B cell (primary cell): ENCODE measurements at regions not wholly inside any gene's neighbourhood (a gene's known extent, or its start where the extent isn't known, plus 50 kb on each side); places are given as distances from the start of the nearest gene placed in this dataset.

Experiments used
- ATAC-seq: fragments of 200-7000 bp; cut with Tn5 transposase; one replicate; pipeline ENCODE4 v1.10.0; 2021; ENCODE audit warnings: low read depth, mild to moderate bottlenecking, moderate number of reproducible peaks, moderate library complexity
- CTCF ChIA-PET: fragments of 350-600 bp; sonication (Branson Sonifier 250); formaldehyde crosslinking; loops from one replicate; lab custom pipeline; 2021; ENCODE audit warnings: antibody characterized with exemption, inconsistent platforms; lab: Charles Lee
- POLR2A ChIA-PET: fragments of 350-600 bp; sonication (Branson Sonifier 250); formaldehyde crosslinking; loops from one replicate; lab custom pipeline; 2021; ENCODE audit warnings: antibody characterized with exemption; lab: Charles Lee
- DNase-seq: peaks from one replicate; pipeline ENCODE4 v3.0.0; 2013
- H2AFZ ChIP-seq: 2 replicates; pipeline ENCODE4 v1.6.1; 2012; ENCODE audit warnings: mild to moderate bottlenecking, low read depth, low read length; ENCODE audit not compliant: insufficient read depth, poor library complexity, severe bottlenecking
- H3K27ac ChIP-seq, 2 donors: 1 replicate in 1 of 2; 2 replicates in 1 of 2; pipeline ENCODE4 v1.5.1; 2012 to 2013; ENCODE audit warnings: low read length in 2 of 2, mild to moderate bottlenecking in 2 of 2, moderate library complexity in 1 of 2
- H3K27me3 ChIP-seq, 4 experiments: fragments of 200-600 bp in 1 of 4; sonication (generic) in 1 of 4; replicated peaks in 1 of 4; 1 replicate in 2 of 4; 2 replicates in 2 of 4; pipeline versions ENCODE4 v1.6.1 to v1.7.0; 2013 to 2016; ENCODE audit warnings: low read length in 3 of 4, mild to moderate bottlenecking in 2 of 4, mixed read lengths in 1 of 4, moderate library complexity in 1 of 4; ENCODE audit not compliant: insufficient read depth in 4 of 4, control insufficient read depth in 3 of 4; ENCODE audit errors: control extremely low read depth in 1 of 4
- H3K36me3 ChIP-seq, 2 experiments: replicated peaks in 1 of 2; 1 replicate in 1 of 2; 2 replicates in 1 of 2; pipeline versions ENCODE4 v1.6.1 to v1.7.1; 2013; ENCODE audit warnings: low read length in 1 of 2; ENCODE audit not compliant: insufficient read depth in 2 of 2, control insufficient read depth in 1 of 2; ENCODE audit errors: control extremely low read depth in 1 of 2, extremely low read depth in 1 of 2
- H3K4me1 ChIP-seq, 2 donors: fragments of 200-600 bp in 1 of 2; sonication (generic) in 1 of 2; 1 replicate in 1 of 2; 2 replicates in 1 of 2; pipeline versions ENCODE4 v1.5.1 to v1.6.1; 2013 to 2017; ENCODE audit warnings: low read length in 2 of 2; ENCODE audit not compliant: control insufficient read depth in 2 of 2, insufficient read depth in 2 of 2
- H3K4me2 ChIP-seq: replicated peaks from 2 replicates; pipeline ENCODE3; 2012; ENCODE audit warnings: mild to moderate bottlenecking, low read depth, low read length; ENCODE audit not compliant: poor library complexity, severe bottlenecking
- H3K4me3 ChIP-seq, 5 experiments: fragments of 200-600 bp in 1 of 5; sonication (generic) in 1 of 5; 1 replicate in 3 of 5; 2 replicates in 2 of 5; pipeline versions ENCODE4 v1.5.1 to v1.7.0; 2011 to 2016; ENCODE audit warnings: low read length in 4 of 5, mild to moderate bottlenecking in 4 of 5, low read depth in 2 of 5, control low read depth in 1 of 5, moderate library complexity in 1 of 5; ENCODE audit not compliant: insufficient read depth in 1 of 5; ENCODE audit errors: control extremely low read depth in 1 of 5, extremely low read depth in 1 of 5
- H3K79me2 ChIP-seq: fragments of 200-600 bp; sonication (generic); one replicate; pipeline ENCODE4 v1.6.0; 2016; ENCODE audit warnings: low read length; ENCODE audit not compliant: control insufficient read depth, insufficient read depth
- H3K9ac ChIP-seq: fragments of 200-600 bp; sonication (generic); 2 replicates; pipeline ENCODE4 v1.6.1; 2017; ENCODE audit warnings: mild to moderate bottlenecking, low read length, moderate library complexity
- H3K9me3 ChIP-seq, 3 donors: one replicate each; pipeline versions ENCODE4 v1.6.1 to v1.7.1; 2013; ENCODE audit warnings: low read length in 2 of 3; ENCODE audit not compliant: control insufficient read depth in 2 of 3, insufficient read depth in 1 of 3; ENCODE audit errors: control extremely low read depth in 1 of 3
- H4K20me1 ChIP-seq: 2 replicates; pipeline ENCODE4 v1.6.0; 2012; ENCODE audit warnings: mild to moderate bottlenecking, low read length; ENCODE audit not compliant: insufficient read depth, control insufficient read depth, poor library complexity, severe bottlenecking
- H3K27ac Mint-ChIP-seq: one replicate; pipeline ENCODE4 v1.8.0; 2021; ENCODE audit warnings: mixed read lengths
- H3K27me3 Mint-ChIP-seq: one replicate; pipeline ENCODE4 v1.8.0; 2021; ENCODE audit warnings: mixed read lengths
- H3K4me1 Mint-ChIP-seq: one replicate; pipeline ENCODE4 v1.8.0; 2021; ENCODE audit warnings: mixed read lengths
- H3K4me3 Mint-ChIP-seq: one replicate; pipeline ENCODE4 v1.8.0; 2021; ENCODE audit warnings: mixed read lengths
- H3K9me3 Mint-ChIP-seq: one replicate; pipeline ENCODE4 v1.8.0; 2022; ENCODE audit warnings: mixed read lengths; ENCODE audit not compliant: insufficient read depth
- CTCF ChIP-seq: fragments of 200-600 bp; IDR thresholded peaks from one replicate; pipeline ENCODE4 v1.8.0; 2022; ENCODE audit warnings: antibody characterized with exemption, mild to moderate bottlenecking
- EZH2 ChIP-seq: IDR thresholded peaks from 2 replicates; pipeline ENCODE4 v1.6.1; 2012; ENCODE audit warnings: borderline replicate concordance, low read depth, mild to moderate bottlenecking, moderate library complexity, low read length; ENCODE audit not compliant: insufficient read depth, poor library complexity, severe bottlenecking
- WGBS: methylation state at CpG from one replicate; pipeline ENCODE4 v1.1.5; 2013; ENCODE audit warnings: missing lambda C conversion rate; ENCODE audit not compliant: insufficient coverage; 5-methylcytosine and 5-hydroxymethylcytosine counted together
- intact Hi-C: fragments of 100-400 bp; cut with micrococcal nuclease; formaldehyde crosslinking; loops from one replicate; pipeline ENCODE4 v1.10.0; 2022

GRCh38 chr6:40946738-40947301 is 92.2 kb downstream of the UNC5CL start:
- Mint-ChIP-seq H3K4me1 (no peaks in the 10 kb centered on the region), H3K27ac (no peak overlapping the region), H3K27me3 (peaks cover 42% of the 10 kb centered on the region), H3K9me3 (no peaks in the 10 kb centered on the region), H3K4me3 (no peak overlapping the region)
- 93% methylated on average over 1 of the region's 1 CpG for WGBS
- ChIA-PET CTCF (no interaction called here), POLR2A (no interaction called here)
- TF ChIP-seq EZH2 (no peak), CTCF (no peak)
- no peaks in the 10 kb centered on the region for H3K36me3 ChIP-seq
- no peak overlapping the region for H3K9ac ChIP-seq
- no peaks in the 10 kb centered on the region for H3K4me1 ChIP-seq
- H4K20me1 ChIP-seq = no peaks in the 10 kb centered on the region
- H3K4me3 ChIP-seq = no peak overlapping the region
- H3K79me2 ChIP-seq = no peaks in the 10 kb centered on the region
- H3K4me2 ChIP-seq = no peak overlapping the region
- no peak for DNase-seq
- no peak overlapping the region for H3K27ac ChIP-seq
- no peaks in the 10 kb centered on the region for H3K9me3 ChIP-seq
- H3K27me3 ChIP-seq = peaks cover 0 to 4% (median 1%) of the 10 kb centered on the region in 4 experiments
- intact Hi-C loops = no loop called here
- ATAC-seq = no peak
- H2AFZ ChIP-seq = no peak overlapping the region

- Histone ChIP-seq H3K9me3 (no peaks in the 10 kb centered on the region), H3K4me1 (no peaks in the 10 kb centered on the region), H3K9ac (no peak overlapping the region), H2AFZ (no peak overlapping the region), H4K20me1 (no peaks in the 10 kb centered on the region), H3K4me3 (no peak overlapping the region), H3K27me3 (no peaks in the 10 kb centered on the region), H3K79me2 (no peaks in the 10 kb centered on the region), H3K36me3 (no peaks in the 10 kb centered on the region), H3K27ac (no peak overlapping the region), H3K4me2 (no peak overlapping the region)
- Mint-ChIP-seq H3K4me3 (no peak overlapping the region), H3K9me3 (no peaks in the 10 kb centered on the region), H3K27ac (no peak overlapping the region), H3K27me3 (peaks cover 34% of the 10 kb centered on the region), H3K4me1 (no peaks in the 10 kb centered on the region)
- intact Hi-C loops = no loop called here
- WGBS = 73% methylated on average over 2 of the region's 2 CpGs
- CTCF ChIA-PET = no interaction called here
- POLR2A ChIA-PET = no interaction called here
- TF ChIP-seq CTCF = no peak
- TF ChIP-seq EZH2 = no peak
- ATAC-seq = no peak
- no peak for DNase-seq
These were observed 101.5 kb downstream of the UNC5CL start for GRCh38 chr6:40937491-40937890.
